Thymus (tissue), 11 donors: ENCODE measurements at regions not wholly inside any gene's neighbourhood (a gene's known extent, or its start where the extent isn't known, plus 50 kb on each side); places are given as distances from the start of the nearest gene placed in this dataset.

Source experiments
- DNase-seq, 9 donors: peaks; one replicate each; pipeline ENCODE4 v3.0.0-alpha.2; 2013; ENCODE audit warnings: low spot score in 9 of 9, low read depth in 6 of 9, missing footprints in 1 of 9
- H3K27ac ChIP-seq, 2 donors: one replicate each; pipeline ENCODE4 v1.5.1; 2013; ENCODE audit warnings: control low read depth in 1 of 2, low read depth in 1 of 2, low read length in 1 of 2, mild to moderate bottlenecking in 1 of 2, moderate library complexity in 1 of 2
- H3K27me3 ChIP-seq, 2 donors: one replicate each; pipeline ENCODE4 v1.5.1; 2013; ENCODE audit warnings: low read length in 1 of 2; ENCODE audit not compliant: control insufficient read depth in 2 of 2, insufficient read depth in 1 of 2
- H3K36me3 ChIP-seq, 2 donors: one replicate each; pipeline ENCODE4 v1.5.1; 2013; ENCODE audit warnings: low read length in 1 of 2, mild to moderate bottlenecking in 1 of 2, moderate library complexity in 1 of 2; ENCODE audit not compliant: control insufficient read depth in 2 of 2, insufficient read depth in 2 of 2
- H3K4me1 ChIP-seq, 2 donors: one replicate each; pipeline ENCODE4 v1.5.1; 2013; ENCODE audit warnings: low read length in 2 of 2; ENCODE audit not compliant: control insufficient read depth in 2 of 2, insufficient read depth in 2 of 2
- H3K4me3 ChIP-seq, 2 donors: one replicate each; pipeline ENCODE4 v1.5.1; 2013; ENCODE audit warnings: low read length in 2 of 2, control low read depth in 1 of 2, mild to moderate bottlenecking in 1 of 2
- H3K9me3 ChIP-seq, 2 donors: one replicate each; pipeline ENCODE4 v1.5.1; 2013; ENCODE audit warnings: low read length in 1 of 2, mild to moderate bottlenecking in 1 of 2; ENCODE audit not compliant: control insufficient read depth in 2 of 2, insufficient read depth in 1 of 2
- WGBS: extraction: QIAGEN DNeasy Blood & Tissue Kit; methylation state at CpG from one replicate; pipeline ENCODE4 v1.1.7; 2013; 5-methylcytosine and 5-hydroxymethylcytosine counted together
- donor health status: healthy.

GRCh38 chr3:182404031-182404430 lies 389.3 kb upstream of the ATP11B start:
- no peak for DNase-seq
- Histone ChIP-seq H3K9me3 (no peaks in the 10 kb centered on the region), H3K4me3 (no peak overlapping the region), H3K36me3 (no peaks in the 10 kb centered on the region), H3K4me1 (no peaks in the 10 kb centered on the region), H3K27me3 (no peaks in the 10 kb centered on the region), H3K27ac (no peak overlapping the region)
- 86% methylated on average over 2 of the region's 2 CpGs for WGBS

- DNase-seq, result no peak
- H3K27ac ChIP-seq, result no peak overlapping the region
- H3K4me1 ChIP-seq, result no peaks in the 10 kb centered on the region
- H3K27me3 ChIP-seq, result no peaks in the 10 kb centered on the region
- no peaks in the 10 kb centered on the region for H3K36me3 ChIP-seq
- no peaks in the 10 kb centered on the region for H3K9me3 ChIP-seq
- WGBS, result 64% methylated on average over 2 of the region's 2 CpGs
- H3K4me3 ChIP-seq, result no peak overlapping the region
These were observed 387.5 kb upstream of the ATP11B start for GRCh38 chr3:182405759-182406158.

GRCh38 chr3:182406786-182407185 lies 386.5 kb upstream of the ATP11B start:
- Histone ChIP-seq H3K9me3 (no peaks in the 10 kb centered on the region), H3K4me3 (no peak overlapping the region), H3K27ac (no peak overlapping the region), H3K27me3 (no peaks in the 10 kb centered on the region), H3K36me3 (no peaks in the 10 kb centered on the region), H3K4me1 (no peaks in the 10 kb centered on the region)
- DNase-seq, result no peak
- WGBS, result 93% methylated on average over 4 of the region's 4 CpGs

GRCh38 chr3:182410051-182410450 lies 383.3 kb upstream of the ATP11B start:
- Histone ChIP-seq H3K27me3 (no peaks in the 10 kb centered on the region), H3K27ac (no peak overlapping the region), H3K36me3 (no peaks in the 10 kb centered on the region), H3K4me1 (no peaks in the 10 kb centered on the region), H3K9me3 (no peaks in the 10 kb centered on the region), H3K4me3 (no peak overlapping the region)
- 76% methylated on average over 5 of the region's 5 CpGs for WGBS
- DNase-seq, result no peak

GRCh38 chr3:182412066-182412465 lies 381.2 kb upstream of the ATP11B start:
- DNase-seq, result no peak
- Histone ChIP-seq H3K9me3 (no peaks in the 10 kb centered on the region), H3K27ac (no peak overlapping the region), H3K27me3 (no peaks in the 10 kb centered on the region), H3K4me1 (no peaks in the 10 kb centered on the region), H3K36me3 (no peaks in the 10 kb centered on the region), H3K4me3 (no peak overlapping the region)
- 44% methylated on average over 2 of the region's 2 CpGs for WGBS

- Histone ChIP-seq H3K27ac (no peak overlapping the region), H3K27me3 (no peaks in the 10 kb centered on the region), H3K36me3 (no peaks in the 10 kb centered on the region), H3K4me1 (no peaks in the 10 kb centered on the region), H3K4me3 (no peak overlapping the region), H3K9me3 (no peaks in the 10 kb centered on the region)
- 91% methylated on average over 1 of the region's 1 CpG for WGBS
- DNase-seq, result no peak
These were observed 380.2 kb upstream of the ATP11B start for GRCh38 chr3:182413061-182413460.

- Histone ChIP-seq H3K27ac (no peak overlapping the region), H3K4me1 (no peaks in the 10 kb centered on the region), H3K27me3 (no peaks in the 10 kb centered on the region), H3K9me3 (no peaks in the 10 kb centered on the region), H3K4me3 (no peak overlapping the region), H3K36me3 (no peaks in the 10 kb centered on the region)
- DNase-seq, result no peak
- WGBS, result 87% methylated on average over 1 of the region's 1 CpG
These were observed 379.6 kb upstream of the ATP11B start for GRCh38 chr3:182413682-182414081.

- Histone ChIP-seq H3K27me3 (no peaks in the 10 kb centered on the region), H3K9me3 (no peaks in the 10 kb centered on the region), H3K4me3 (no peak overlapping the region), H3K4me1 (no peaks in the 10 kb centered on the region), H3K27ac (no peak overlapping the region), H3K36me3 (no peaks in the 10 kb centered on the region)
- 41% methylated on average over 3 of the region's 3 CpGs for WGBS
- DNase-seq, result no peak
These were observed 378.7 kb upstream of the ATP11B start for GRCh38 chr3:182414586-182414985.

GRCh38 chr3:182420741-182421140 lies 372.6 kb upstream of the ATP11B start:
- H3K27ac ChIP-seq, result no peak overlapping the region
- H3K4me1 ChIP-seq, result no peaks in the 10 kb centered on the region
- no peaks in the 10 kb centered on the region for H3K36me3 ChIP-seq
- DNase-seq, result no peak
- no peak overlapping the region for H3K4me3 ChIP-seq
- H3K27me3 ChIP-seq, result no peaks in the 10 kb centered on the region
- H3K9me3 ChIP-seq, result no peaks in the 10 kb centered on the region

GRCh38 chr3:182424006-182424405 lies 369.3 kb upstream of the ATP11B start:
- DNase-seq, result no peak
- Histone ChIP-seq H3K4me3 (no peak overlapping the region), H3K4me1 (no peaks in the 10 kb centered on the region), H3K27me3 (no peaks in the 10 kb centered on the region), H3K9me3 (no peaks in the 10 kb centered on the region), H3K27ac (no peak overlapping the region), H3K36me3 (no peaks in the 10 kb centered on the region)
- WGBS, result 97% methylated on average over 3 of the region's 3 CpGs
